ENCODE measurements at regions not wholly inside any gene's neighbourhood (a gene's known extent, or its start where the extent isn't known, plus 50 kb on each side); places are given as distances from the start of the nearest gene placed in this dataset.
"Not testable (repeated sequence)": the region's sequence is repeated elsewhere in the genome, so short reads cannot be mapped to it uniquely, and the experiment has no call there.

GRCh38 chr7:122238729-122239128 lies 65.8 kb downstream of the FEZF1 start:
- TF ChIP-seq CTCF, POLR2A (IDR thresholded peaks at IDR 0.05): not testable (repeated sequence)

Data from testis (tissue), 2 donors.